HG02981 (cell line): ENCODE measurements at regions not wholly inside any gene's neighbourhood (a gene's known extent, or its start where the extent isn't known, plus 50 kb on each side); places are given as distances from the start of the nearest gene placed in this dataset.

ENCODE experiments used
- ATAC-seq: cut with Tn5 transposase; IDR thresholded peaks from one replicate; pipeline ENCODE4 v1.9.1; 2021; ENCODE audit warnings: mild to moderate bottlenecking, moderate library complexity; ENCODE audit not compliant: unreplicated experiment

DNA sequence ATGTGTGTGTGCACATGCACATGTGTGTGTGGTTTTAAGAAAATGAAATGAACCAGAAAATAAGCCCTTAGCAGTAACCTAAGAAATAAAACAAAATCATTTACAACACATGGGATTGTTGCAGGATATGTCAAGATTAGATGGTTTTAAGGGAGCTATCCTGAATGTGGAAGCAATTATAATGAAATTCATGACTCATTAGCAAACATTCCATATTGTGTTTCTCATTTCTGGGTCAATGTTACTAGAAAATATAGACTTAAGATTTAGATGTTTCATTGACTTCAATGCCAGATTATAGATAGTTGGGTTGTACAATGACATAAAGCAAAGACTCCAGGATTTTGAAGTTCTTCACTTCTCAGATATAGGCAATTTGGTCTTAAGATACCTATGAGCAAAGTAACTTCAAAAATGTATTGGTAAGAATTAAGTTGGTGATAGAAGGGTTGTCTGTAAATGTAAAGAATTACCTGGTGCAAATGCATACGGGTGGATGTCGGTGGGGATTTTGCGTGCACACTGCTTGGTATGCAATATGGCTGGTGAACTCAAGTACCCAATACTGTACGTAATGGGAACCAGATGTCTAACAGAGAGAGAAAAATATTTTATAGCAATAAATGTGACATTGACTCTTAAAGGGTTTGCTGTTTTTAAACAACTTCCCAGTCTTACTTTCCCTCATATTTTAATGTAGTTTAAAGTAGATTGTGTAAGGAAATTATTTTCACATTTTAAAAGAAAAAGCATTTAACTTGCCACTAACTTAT, 53.9 kb upstream of the NR2F2 start:
- no peak for ATAC-seq
